ENCODE measurements at regions not wholly inside any gene's neighbourhood (a gene's known extent, or its start where the extent isn't known, plus 50 kb on each side); places are given as distances from the start of the nearest gene placed in this dataset.

- no peak for TF ChIP-seq CTCF (IDR thresholded peaks at IDR 0.05)
- TF ChIP-seq POLR2A (IDR thresholded peaks at IDR 0.05) = no peak
Observed at GRCh38 chr20:51871943-51872342, 69.6 kb upstream of the SALL4 start.

Data from testis (tissue), 2 donors.